ENCODE measurements at regions not wholly inside any gene's neighbourhood (a gene's known extent, or its start where the extent isn't known, plus 50 kb on each side); places are given as distances from the start of the nearest gene placed in this dataset.
A peak's percentile ranks its signal among the peaks of the same experiment; 100 is the strongest.
"Not testable (repeated sequence)": the region's sequence is repeated elsewhere in the genome, so short reads cannot be mapped to it uniquely, and the experiment has no call there.

DNA sequence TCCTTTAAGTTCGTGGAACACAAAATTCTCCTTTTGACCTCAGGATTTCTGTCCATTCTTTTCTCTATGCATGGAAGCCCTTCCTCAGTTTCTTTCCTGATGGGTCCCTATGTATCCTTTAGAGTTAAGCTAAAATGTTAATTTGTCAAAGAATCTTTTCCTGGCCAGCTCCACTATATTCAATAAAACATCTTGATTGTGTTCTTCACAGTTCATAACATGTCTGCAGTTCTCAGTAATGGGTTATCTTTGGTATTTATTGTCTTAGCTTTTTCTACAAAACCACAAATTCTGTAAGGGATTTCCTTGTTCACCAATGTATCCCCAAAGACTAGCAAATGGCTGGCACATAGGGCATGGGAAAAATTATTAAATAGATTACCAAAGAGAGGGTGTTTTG, 998.5 kb downstream of the ADGRL2 start:
- no peak for DNase-seq

DNA sequence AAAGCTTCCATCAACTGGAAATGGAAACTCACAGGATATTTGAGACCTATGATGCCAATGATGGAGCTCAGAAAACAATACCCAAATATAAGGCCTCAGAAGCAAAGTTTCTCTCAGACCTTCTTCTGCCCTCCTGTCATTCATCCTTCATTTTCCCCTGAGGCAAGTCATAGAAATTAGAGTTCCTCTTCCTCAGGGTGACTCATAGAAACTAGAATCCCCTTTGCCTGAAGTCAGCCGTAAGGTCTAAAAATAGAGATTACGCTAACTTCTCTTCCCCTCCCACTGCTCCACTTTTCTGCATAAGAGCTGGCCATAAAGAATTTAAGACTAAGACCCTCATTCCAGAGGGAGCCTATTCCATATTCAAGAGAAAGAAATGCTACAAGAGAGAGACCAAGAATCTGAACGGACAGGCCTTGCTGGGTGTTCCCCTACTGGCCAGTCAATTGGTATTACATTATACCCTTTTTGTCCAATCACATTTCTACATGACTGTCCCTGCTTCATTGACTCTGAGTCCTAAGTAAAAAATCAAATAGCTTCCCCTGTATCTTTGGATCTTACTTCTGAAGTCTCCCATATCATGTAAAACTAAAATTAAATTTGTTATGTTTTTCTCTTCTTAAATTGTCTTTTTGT, 994.9 kb downstream of the ADGRL2 start:
- DNase-seq: peak; percentile 76 to 82

DNA sequence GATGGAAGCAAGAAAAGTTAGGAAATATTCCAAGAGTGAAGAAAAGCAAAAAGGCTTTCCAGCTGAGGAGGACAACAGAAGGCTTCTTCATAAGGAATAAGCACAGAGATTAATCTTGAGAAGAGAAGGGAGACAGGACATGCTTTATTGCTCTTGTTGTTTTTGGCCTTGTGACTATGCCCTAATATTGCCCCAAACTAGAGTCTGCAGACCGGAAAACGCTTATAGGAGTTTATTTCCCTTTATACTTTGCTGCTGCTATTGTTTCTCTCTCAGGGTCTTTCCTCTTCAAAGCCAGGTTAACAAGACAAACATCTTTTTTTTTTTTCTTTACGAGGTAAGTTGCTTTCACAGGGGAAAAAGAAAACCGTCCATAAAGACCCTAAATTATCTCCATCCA, 991.4 kb downstream of the ADGRL2 start:
- DNase-seq: no peak

DNA sequence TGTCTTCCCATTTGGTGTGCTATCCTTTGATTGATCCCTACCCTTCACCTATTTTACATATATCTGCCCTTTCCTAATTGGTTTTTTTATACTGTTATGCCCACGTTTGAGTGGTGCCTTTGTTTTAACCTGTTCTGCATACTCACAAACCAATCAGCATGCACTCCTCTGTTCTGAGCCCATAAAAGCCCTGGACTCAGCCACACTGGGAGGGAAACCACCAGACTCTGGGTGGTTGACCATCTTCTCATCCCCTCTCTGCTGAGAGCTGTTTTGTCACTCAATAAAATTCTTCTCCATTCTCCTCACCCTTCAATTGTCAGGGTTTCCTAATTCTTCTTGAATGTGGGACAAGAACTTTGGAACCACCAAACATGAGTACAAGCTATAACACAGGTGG, 989.8 kb downstream of the ADGRL2 start:
- no peak for DNase-seq

DNA sequence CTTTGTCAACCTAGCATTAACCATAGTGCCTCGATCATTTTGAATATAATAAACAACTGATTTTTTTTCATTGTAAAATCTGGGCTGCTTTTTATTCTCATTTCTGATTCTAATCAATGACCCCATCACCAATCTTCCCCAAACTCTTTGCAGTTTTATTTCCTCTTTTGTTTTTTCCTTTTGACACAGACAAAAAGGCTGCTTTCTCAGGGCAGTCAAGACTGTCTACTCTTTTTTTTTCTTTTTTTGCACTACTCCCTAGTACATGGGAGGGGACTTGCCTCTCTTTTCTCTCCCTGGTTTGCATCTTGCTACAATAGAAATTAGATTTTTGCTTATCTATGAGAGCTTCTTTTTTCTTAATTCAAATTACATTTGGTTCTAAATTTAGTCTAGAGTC, 987.9 kb downstream of the ADGRL2 start:
- no peak for DNase-seq

DNA sequence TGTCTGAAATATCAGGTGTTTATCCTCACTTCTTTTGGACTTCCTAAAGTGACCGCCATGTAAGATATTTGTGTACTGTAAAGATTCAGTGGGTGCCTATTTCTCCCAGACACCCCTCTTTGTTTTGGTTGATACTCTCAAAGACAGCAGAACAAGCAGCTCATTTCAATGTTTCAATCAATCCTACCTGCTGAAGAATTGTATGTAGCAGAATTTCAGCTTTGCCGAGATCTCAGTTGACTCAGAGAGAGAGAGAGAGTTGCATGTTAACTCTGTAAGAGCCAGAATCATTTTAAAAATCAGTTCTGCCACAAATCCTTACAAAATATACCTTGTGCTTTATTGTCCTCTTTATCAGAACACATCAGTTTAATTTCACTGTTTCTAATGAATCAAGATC, 987.3 kb downstream of the ADGRL2 start:
- no peak for DNase-seq

DNA sequence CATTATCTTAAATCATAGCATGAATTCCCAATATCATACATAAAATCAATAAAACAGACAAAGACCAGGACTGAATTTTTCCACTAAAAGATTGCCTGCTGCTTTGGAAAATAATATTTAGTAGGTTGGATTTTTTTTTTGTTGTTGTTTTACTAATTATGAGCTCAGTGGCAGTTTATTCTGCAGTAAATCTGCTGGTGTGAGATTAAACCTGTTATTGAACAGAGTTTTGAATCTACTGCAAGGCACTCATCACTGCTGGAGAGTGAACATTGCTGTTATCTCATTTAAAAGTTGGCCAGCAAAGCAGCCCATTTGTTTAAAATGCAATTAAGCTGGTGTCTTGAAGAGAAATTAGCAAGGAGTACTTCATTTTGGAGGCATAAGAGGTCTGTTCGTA, 986.1 kb downstream of the ADGRL2 start:
- DNase-seq: no peak

DNA sequence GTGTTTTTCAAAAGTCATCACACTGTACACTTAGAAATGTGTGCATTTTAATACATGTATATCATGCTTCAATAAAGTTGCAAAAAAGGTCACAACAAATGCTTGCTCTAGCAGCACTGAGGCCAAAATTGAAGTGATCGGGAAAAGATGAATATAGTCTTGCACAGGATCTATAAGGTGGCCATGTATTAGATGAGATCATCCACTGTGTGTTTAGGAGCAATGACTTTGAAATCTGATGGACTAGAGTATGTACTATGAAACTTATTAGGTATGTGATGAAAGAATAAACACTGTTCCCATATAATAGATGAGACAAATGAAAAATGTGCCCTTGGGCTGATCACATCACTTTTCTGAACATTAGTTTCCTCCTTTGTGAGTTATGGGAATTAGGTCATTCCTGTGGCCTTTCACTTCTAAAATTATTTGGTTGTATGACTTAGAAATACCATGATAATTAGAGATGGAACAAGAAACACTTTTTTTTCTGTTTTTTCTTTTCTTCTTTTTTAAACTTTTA, 984.6 kb downstream of the ADGRL2 start:
- DNase-seq: no peak

DNA sequence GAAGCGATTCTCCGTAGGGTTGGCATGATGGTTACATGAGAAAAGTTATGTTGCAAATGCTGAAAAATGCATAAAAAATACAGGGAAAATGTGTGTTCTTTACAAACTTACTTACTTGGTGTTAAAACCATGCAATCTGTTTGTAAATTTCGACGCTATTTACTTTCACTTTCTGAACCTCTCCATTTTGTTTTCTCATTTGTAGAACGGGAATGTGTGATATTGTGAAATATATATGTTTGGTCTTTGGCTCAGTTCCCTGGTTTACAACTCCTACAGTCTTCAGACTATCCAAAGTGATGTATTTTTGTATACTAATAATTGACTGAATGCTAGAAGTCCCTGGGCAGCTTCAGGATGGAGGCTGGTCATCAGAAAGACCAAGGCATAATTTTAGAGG, 982.3 kb downstream of the ADGRL2 start:
- no peak for DNase-seq

DNA sequence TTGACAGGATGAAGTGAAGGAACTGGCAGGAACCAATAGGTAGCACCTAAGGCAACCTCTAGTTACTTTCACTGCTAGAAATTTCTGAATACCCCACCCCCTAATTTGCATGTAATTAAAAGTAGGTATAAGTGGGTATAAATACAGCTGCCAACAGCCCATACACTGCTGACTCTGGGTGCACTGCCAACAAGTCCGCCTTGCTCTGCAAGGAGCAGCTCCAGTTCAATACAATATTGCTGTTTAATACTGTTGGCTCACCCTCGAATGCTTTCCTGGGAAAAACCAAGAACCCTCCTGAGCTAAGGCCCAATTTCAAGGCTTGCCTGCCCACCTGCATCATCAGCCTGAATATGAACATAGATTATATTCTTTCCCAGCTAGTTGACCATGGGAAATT, 981.9 kb downstream of the ADGRL2 start:
- no peak for DNase-seq

DNA sequence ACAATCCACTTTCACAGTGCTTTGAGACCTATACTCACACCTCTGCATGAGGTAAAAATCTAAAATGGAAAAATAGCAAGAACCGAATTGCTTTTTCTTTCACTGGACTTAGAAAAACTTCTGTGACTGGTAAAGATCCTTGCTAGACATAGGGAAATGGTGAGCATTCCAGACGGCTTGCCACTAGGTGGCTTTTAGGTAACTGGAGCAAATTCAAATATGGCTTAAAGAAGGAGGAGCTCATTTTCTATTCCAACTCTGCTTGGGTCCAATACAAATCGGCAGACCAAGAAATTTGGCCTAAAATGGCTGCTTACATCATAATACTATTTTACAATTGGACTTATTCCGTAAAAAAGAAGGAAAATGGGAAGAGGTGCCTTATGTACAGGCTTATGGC, 977.9 kb downstream of the ADGRL2 start:
- DNase-seq: peak; percentile 3 to 4

DNA sequence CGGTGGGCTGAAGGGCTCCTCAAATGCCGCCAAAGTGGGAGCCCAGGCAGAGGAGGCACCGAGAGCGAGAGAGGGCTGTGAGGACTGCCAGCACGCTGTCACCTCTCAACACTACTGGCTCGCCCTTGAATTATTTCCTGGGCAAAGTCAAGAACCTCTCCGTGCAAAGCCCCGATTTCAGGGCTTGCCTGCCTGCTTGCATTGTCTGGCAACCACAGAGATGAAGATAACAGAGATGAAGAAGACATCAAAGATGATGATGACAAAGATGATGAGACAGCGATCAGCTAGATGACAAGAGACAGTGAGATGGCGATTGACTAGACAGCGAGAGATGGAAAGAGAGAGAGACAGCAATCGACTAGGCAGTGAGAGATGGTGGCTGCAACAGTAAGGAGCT, 976.5 kb downstream of the ADGRL2 start:
- DNase-seq: no peak

DNA sequence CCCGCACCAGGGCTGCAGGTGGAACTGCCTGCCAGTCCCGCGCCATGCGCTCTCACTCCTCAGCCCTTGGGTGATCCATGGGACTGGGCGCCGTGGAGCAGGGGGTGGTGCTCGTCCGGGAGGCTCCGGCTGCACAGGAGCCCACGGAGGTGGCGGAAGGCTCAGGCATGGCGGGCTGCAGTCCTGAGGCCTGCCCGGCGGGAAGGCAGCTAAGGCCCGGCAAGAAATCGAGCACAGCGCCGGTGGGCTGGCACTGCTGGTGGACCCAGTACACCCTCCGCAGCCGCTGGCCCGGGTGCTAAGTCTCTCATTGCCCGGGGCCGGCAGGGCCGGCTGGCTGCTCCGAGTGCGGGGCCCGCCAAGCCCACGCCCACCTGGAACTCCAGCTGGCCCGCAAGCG, 976.0 kb downstream of the ADGRL2 start:
- DNase-seq: not testable (repeated sequence)

DNA sequence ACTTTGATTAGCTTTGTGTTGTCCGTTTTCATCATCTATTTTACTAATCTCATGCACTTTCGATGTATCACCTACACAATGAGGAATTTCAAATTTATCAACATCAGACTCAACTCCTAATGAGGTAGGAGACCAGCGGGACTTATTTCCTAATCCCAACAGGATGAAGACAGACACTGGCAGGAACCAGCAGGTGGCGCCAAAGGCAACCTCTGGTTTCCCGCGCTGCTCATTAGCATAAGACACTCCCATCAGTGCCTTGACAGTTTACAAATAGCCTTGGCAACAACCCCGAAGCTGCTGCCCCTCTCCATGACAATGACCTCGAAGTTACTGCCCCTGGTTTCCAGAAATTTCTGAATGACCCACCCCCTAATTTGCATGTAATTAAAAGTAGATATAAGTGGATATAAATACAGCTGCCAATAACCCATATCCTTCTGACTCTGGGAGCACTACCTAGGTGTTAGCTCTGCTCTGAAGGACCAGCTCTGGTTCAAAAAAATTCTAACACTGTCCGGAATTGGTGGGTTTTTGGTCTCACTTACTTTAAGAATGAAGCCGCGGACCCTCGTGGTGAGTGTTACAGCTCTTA, 974.8 kb downstream of the ADGRL2 start:
- DNase-seq: no peak

DNA sequence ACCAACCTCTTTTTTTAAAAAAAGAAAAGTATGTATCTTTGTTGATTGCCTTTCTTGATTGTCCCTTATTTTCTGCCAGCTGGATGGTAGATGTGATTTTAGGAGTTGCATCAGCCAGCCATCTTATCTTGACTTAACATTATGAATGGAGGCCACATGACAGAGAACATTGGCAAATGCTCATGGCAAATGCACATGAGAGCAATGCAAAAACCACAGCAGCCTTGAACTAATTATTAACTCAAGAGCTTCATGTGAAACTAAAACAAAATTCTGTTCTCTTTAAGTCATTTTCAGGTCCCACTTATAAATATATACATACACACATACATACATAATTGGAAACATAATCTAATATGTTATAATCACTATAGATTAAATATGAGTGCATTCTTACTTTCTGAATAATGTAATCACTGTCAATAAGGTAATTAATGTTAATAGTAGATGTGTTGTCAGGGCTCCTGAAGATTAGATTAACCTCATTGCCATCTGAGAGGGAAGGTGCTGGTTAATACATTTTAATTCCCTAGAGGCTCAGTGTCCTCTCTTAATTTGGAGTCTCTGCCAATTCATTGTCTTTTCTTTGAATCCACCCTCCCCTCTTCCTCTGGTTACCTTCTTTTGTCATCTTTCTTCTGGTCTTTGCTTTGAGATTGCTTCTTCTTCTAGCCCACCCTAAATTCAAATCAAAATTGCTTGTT, 962.2 kb downstream of the ADGRL2 start:
- no peak for DNase-seq

DNA sequence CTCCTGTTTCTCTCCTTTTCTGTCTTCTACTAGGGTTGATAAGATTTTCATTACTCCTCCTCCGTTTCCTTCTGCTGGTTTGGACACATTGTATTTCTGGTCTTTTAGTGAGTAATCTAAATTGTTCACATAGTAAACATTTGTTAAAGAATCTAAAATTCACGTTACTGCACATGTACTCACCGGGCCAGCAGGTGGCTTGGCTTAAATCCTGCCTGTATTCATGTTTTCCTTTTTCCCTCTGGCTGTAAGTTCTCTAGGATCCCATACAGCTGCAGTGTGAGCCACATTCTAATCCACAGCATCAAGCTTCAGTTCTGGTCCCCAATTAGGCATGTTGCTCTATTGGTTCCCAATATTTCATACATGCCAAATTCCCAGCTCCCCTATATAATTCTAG, 958.3 kb downstream of the ADGRL2 start:
- no peak for DNase-seq

DNA sequence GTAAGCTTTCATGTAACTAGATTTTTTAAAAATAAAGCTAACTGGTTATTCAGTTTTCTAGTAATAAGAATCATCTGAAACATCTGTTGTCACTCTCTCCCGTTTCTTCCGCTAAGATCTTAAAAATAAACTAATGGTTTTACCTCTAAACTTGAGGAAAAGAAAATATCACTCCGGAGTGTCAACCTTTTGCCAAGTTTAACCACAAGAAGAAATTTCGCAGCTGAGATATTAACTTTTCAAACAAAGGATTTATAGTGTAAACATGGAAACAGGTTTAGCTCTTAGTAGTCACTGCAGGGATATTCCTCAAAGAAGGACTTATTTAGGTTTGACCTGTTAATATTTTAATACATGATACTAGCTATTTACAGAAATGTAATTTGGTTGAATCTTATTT, 954.9 kb downstream of the ADGRL2 start:
- no peak for DNase-seq

DNA sequence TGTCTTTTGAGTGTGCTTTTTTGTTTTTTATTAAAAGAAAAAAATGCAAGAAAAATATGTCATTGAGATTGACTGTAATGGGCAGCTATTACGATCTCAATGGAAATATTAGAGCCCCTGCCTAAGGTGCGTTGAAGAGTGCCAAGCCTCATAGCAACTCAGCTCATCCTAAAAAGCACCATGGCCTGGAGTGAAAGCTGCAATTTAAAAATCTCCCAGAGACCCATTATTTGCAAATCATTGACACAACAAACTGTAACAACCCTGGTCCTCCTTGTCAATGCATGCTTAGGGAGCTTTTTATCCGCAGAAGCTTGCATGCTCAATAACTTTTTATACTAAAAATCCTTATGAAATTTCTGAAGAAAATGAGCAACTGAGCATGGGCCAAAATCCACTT, 954.5 kb downstream of the ADGRL2 start:
- no peak for DNase-seq

DNA sequence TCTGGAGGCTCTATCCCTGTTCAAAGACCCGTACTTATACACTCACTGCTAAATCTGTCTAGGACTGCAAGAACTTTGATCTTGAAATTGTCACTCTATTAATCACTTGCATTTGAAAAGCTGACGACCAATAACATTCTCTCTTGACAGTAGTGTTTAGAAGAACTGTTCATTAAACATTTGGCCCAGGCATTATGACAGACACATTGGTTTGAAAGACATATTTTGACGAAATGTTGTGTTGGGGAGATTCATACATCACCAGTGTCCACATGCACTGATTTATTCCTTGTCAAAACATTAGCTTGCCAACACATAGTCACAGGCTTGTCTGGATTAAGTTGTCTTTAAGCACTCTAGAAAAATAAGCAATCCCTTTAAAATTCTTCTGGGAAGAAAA, 951.3 kb downstream of the ADGRL2 start:
- DNase-seq: no peak

DNA sequence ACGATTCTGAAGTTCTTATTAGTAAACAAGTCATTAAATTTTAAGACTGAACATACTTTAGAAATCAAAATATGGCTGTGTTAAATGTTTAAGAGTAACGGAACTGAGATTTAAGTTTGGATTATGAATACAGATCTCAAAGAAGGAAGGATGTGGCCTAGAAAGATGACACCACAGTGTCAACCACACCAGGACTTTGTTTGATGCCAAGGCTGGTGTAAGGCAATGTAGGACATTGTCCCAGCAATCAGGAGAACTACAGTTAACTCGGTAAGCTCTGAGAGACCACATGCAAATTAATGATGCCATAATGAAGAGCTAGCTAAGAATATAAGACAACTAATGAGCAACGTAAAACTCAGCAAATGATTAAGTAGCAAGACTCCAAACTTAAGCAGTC, 932.9 kb downstream of the ADGRL2 start:
- no peak for DNase-seq

DNA sequence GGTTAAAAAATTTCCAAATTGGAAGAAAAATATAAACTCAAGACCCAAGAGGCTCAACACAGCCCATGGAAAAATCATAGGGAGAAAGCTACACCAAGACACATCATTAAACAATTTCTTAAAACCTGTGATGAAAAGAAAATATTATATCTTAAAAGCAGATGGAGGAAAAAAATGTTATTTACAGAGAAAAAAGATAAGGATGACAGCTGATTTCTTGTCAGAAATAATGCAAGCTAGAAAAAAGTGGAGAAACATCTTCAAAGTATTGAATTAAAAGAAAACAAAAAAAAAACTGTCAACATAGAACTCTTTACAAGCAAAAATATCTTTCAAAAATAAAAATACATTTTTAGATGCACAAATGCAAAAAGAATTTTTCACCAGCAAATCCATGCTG, 930.5 kb downstream of the ADGRL2 start:
- DNase-seq: peak; percentile 5 to 41

DNA sequence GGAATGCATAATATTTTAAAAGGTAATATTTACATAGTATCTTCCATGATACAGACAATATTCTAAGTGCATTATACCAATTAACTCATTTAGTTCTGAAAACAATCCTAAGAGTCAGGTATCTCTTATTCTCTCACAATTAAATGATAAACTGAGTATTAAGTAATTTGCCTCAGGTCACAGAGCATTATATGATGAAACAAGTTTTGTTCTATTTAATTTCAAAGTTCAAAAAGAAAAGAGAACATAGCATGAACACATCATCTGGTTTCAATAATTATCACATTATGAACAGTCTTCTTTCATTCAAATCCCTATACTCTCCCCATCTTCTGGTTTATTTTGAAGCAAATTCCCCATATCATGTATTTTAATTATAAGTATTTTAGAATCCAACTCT, 927.5 kb downstream of the ADGRL2 start:
- DNase-seq: no peak

DNA sequence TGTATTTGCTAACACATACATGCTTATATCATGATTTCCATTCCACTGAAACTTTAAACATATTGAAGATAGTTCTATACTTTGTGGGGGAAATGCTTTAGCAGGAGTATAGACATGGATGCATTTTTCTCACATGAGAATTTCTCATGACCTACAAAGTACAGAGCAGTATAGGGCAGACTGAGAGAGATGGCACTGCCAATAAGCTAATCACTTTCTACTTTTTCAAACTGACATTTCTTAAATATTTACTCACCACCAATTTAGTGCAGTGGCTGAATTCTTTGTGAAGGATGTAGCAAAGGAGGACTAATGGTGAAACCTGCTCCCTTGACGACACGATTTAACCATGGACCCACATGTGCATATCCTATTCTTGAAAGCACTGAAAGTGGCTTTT, 923.5 kb downstream of the ADGRL2 start:
- DNase-seq: no peak

DNA sequence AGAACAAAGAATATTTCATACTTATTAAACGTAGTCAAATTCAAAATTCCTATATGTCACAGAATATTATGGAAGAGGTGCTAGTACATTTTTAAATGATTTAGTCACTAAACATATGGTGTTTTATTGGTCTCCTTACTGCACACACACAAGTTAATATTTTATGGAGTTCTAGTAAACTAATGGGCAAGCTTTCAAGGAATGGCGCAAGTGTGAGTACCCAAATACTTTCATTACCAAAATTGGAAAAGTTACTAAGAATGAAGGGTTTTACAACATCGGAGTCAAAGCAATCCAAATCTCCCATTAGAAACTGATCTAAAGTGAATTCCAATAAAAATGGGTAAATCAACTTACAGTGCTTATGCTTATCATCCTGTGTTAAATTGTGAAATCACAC, 921.9 kb downstream of the ADGRL2 start:
- no peak for DNase-seq

DNA sequence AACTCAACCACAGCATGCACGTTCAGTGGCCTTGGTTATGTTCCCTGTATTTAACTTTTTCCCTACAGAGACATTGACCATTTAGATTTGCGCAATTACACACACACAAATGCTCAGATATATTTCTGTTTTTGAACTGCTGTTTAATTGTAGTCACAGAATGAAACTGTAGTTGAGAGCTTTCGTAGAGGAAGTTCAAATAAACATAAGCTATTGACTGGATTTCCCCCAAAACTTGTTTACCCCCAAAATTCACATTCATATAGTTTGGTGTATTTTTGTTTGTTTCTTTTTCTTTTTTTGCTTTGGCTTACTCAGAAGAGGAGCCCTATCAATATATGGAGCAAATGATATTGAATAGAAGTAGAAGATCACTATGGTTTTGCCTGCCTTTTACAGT, 921.0 kb downstream of the ADGRL2 start:
- DNase-seq: no peak

Data from Kasumi-1 (cell line).